SU-DHL-6 (cell line): ENCODE measurements at regions not wholly inside any gene's neighbourhood (a gene's known extent, or its start where the extent isn't known, plus 50 kb on each side); places are given as distances from the start of the nearest gene placed in this dataset.

Experiments used
- H2AFZ ChIP-seq: fragments of 200-600 bp; sonication (generic); 2 replicates; pipeline ENCODE4 v1.6.1; 2014; ENCODE audit warnings: low read depth, mild to moderate bottlenecking, moderate library complexity, mixed read lengths, antibody characterized with exemption, low read length; ENCODE audit not compliant: severe bottlenecking
- H3F3A ChIP-seq: fragments of 200-600 bp; shearing (Covaris generic); 2 replicates; pipeline ENCODE4 v1.6.0; 2016; ENCODE audit warnings: antibody characterized with exemption, mild to moderate bottlenecking; ENCODE audit not compliant: insufficient read depth
- H3K27ac ChIP-seq: fragments of 200-600 bp; sonication (generic); 2 replicates; pipeline ENCODE4 v1.5.1; 2016; ENCODE audit warnings: low read depth, mild to moderate bottlenecking, low read length, moderate library complexity, mixed read lengths
- H3K27me3 ChIP-seq: fragments of 200-600 bp; sonication (generic), shearing (Covaris generic); 2 replicates; pipeline ENCODE4 v1.6.0; 2014; ENCODE audit warnings: mild to moderate bottlenecking, low read length
- H3K36me3 ChIP-seq: fragments of 200-600 bp; sonication (generic); 2 replicates; pipeline ENCODE4 v1.6.1; 2014; ENCODE audit warnings: mild to moderate bottlenecking, low read length, mixed read lengths
- H3K4me2 ChIP-seq: fragments of 300-600, 200-600 bp; shearing (Covaris generic), sonication (generic); 2 replicates; pipeline ENCODE4 v1.6.0; 2014; ENCODE audit warnings: low read length, low read depth, mild to moderate bottlenecking; ENCODE audit not compliant: poor library complexity, severe bottlenecking
- H3K4me3 ChIP-seq: fragments of 200-600 bp; sonication (generic); 2 replicates; pipeline ENCODE4 v1.5.1; 2014; ENCODE audit warnings: antibody characterized with exemption, low read length, mild to moderate bottlenecking, mixed read lengths; ENCODE audit not compliant: insufficient read depth, poor library complexity, severe bottlenecking
- H3K79me2 ChIP-seq: fragments of 200-600 bp; sonication (generic); 2 replicates; pipeline ENCODE4 v1.6.1; 2014; ENCODE audit warnings: mild to moderate bottlenecking, low read length, moderate library complexity; ENCODE audit not compliant: insufficient read depth
- H3K9ac ChIP-seq: fragments of 200-600 bp; sonication (generic); 2 replicates; pipeline ENCODE4 v1.7.0; 2014; ENCODE audit warnings: mild to moderate bottlenecking, low read length
- H3K9me2 ChIP-seq: fragments of 200-600 bp; sonication (generic); replicated peaks from 2 replicates; pipeline ENCODE4 v1.6.1; 2014; ENCODE audit warnings: low read length; ENCODE audit not compliant: insufficient read depth
- H3K9me3 ChIP-seq: fragments of 200-600 bp; sonication (generic); 2 replicates; pipeline ENCODE4 v1.6.1; 2014; ENCODE audit warnings: low read length, mixed read lengths; ENCODE audit not compliant: insufficient read depth
- H4K20me1 ChIP-seq: fragments of 200-600 bp; sonication (generic); 2 replicates; pipeline ENCODE4 v1.6.1; 2014; ENCODE audit warnings: low read depth, mild to moderate bottlenecking, antibody characterized with exemption, low read length, moderate library complexity, mixed read lengths
- CTCF ChIP-seq: fragments of 200-600 bp; sonication (generic); IDR thresholded peaks from one replicate; pipeline ENCODE4 v1.5.1; 2017; ENCODE audit warnings: antibody characterized with exemption, mild to moderate bottlenecking, low read length, moderate library complexity; ENCODE audit not compliant: insufficient read depth, poor library complexity, severe bottlenecking
- EZH2phosphoT487 ChIP-seq: fragments of 200-600 bp; sonication (generic), shearing (Covaris generic); conservative IDR thresholded peaks from 2 replicates; pipeline ENCODE4 v1.6.1; 2018; ENCODE audit warnings: mild to moderate bottlenecking, antibody characterized with exemption, low read length, moderate library complexity, mixed read lengths

- no peak overlapping the region for H3K9ac ChIP-seq
- H3K36me3 ChIP-seq, result no peaks in the 10 kb centered on the region
- TF ChIP-seq CTCF (no peak), EZH2phosphoT487 (no peak)
- H3K27ac ChIP-seq, result no peak overlapping the region
- no peaks in the 10 kb centered on the region for H3K79me2 ChIP-seq
- no peaks in the 10 kb centered on the region for H3K27me3 ChIP-seq
- no peak overlapping the region for H3K4me3 ChIP-seq
- no peaks in the 10 kb centered on the region for H4K20me1 ChIP-seq
- H2AFZ ChIP-seq, result no peak overlapping the region
- no peaks in the 10 kb centered on the region for H3K9me3 ChIP-seq
- H3K4me2 ChIP-seq, result no peak overlapping the region
- H3F3A ChIP-seq, result no peaks in the 10 kb centered on the region
- H3K9me2 ChIP-seq, result no peaks in the 10 kb centered on the region
Observed at GRCh38 chr21:15362458-15362857, 297.7 kb upstream of the NRIP1 start.

GRCh38 chr21:15363921-15364320 is 299.1 kb upstream of the NRIP1 start:
- no peak for TF ChIP-seq EZH2phosphoT487
- TF ChIP-seq CTCF, result no peak
- Histone ChIP-seq H3K4me2 (no peak overlapping the region), H3K9ac (no peak overlapping the region), H3K27ac (no peak overlapping the region), H3F3A (no peaks in the 10 kb centered on the region), H2AFZ (no peak overlapping the region), H3K79me2 (no peaks in the 10 kb centered on the region), H3K9me2 (no peaks in the 10 kb centered on the region), H3K36me3 (no peaks in the 10 kb centered on the region), H3K27me3 (no peaks in the 10 kb centered on the region), H3K9me3 (no peaks in the 10 kb centered on the region), H3K4me3 (no peak overlapping the region), H4K20me1 (no peaks in the 10 kb centered on the region)

GRCh38 chr21:15365751-15366392 is 301.1 kb upstream of the NRIP1 start:
- no peak overlapping the region for H3K4me3 ChIP-seq
- H2AFZ ChIP-seq, result no peak overlapping the region

More at GRCh38 chr21:15365751-15366392, 301.1 kb upstream of the NRIP1 start:
- Histone ChIP-seq H3F3A (no peaks in the 10 kb centered on the region), H3K9me2 (no peaks in the 10 kb centered on the region), H3K27ac (no peak overlapping the region), H3K79me2 (no peaks in the 10 kb centered on the region), H4K20me1 (no peaks in the 10 kb centered on the region), H3K36me3 (no peaks in the 10 kb centered on the region), H3K9ac (no peak overlapping the region), H3K9me3 (no peaks in the 10 kb centered on the region), H3K27me3 (no peaks in the 10 kb centered on the region), H3K4me2 (no peak overlapping the region)
- no peak for TF ChIP-seq CTCF
- TF ChIP-seq EZH2phosphoT487, result no peak
